ENCODE measurements at regions not wholly inside any gene's neighbourhood (a gene's known extent, or its start where the extent isn't known, plus 50 kb on each side); places are given as distances from the start of the nearest gene placed in this dataset.

GRCh38 chr3:148217317-148217716 is 480.4 kb upstream of the AGTR1 start:
- TF ChIP-seq TAF1 (IDR thresholded peaks at IDR 0.05; ENCODE audit: low read depth, low read length) = no peak
- no peak for TF ChIP-seq POLR2A (IDR thresholded peaks at IDR 0.05; ENCODE audit: low read depth, low read length)
- no peak for TF ChIP-seq POLR2AphosphoS5 (IDR thresholded peaks at IDR 0.05; ENCODE audit: low read depth, low read length)

Data from GM12891 (cell line).